SK-N-SH (cell line): ENCODE measurements at regions not wholly inside any gene's neighbourhood (a gene's known extent, or its start where the extent isn't known, plus 50 kb on each side); places are given as distances from the start of the nearest gene placed in this dataset.

ENCODE experiments used
- CTCF ChIA-PET: fragments of 300-600, 350-600 bp; formaldehyde crosslinking; extraction: SDS; loops from one replicate; lab custom pipeline; 2021; lab: Yijun Ruan, JAX
- POLR2A ChIA-PET: fragments of 350-600 bp; sonication (Branson Sonifier 250); formaldehyde crosslinking; extraction: SDS; loops from one replicate; lab custom pipeline; 2020; ENCODE audit warnings: antibody characterized with exemption, inconsistent platforms; lab: Yijun Ruan, JAX
- DNase-seq: peaks from one replicate; pipeline ENCODE4 v3.0.0; 2012
- H2AFZ ChIP-seq: fragments of 200-600 bp; sonication (generic); 2 replicates; pipeline ENCODE4 v1.8.1; 2016; ENCODE audit warnings: antibody characterized with exemption, mild to moderate bottlenecking, low read depth
- H3F3A ChIP-seq: fragments of 200-600 bp; sonication (generic); replicated peaks from 2 replicates; pipeline ENCODE3; 2016; ENCODE audit warnings: antibody characterized with exemption, mild to moderate bottlenecking; ENCODE audit not compliant: insufficient read depth
- H3K27ac ChIP-seq, 2 experiments: fragments of 200-500 bp in 1 of 2; fragments of 200-600 bp in 1 of 2; sonication (Bioruptor generic) in 1 of 2; sonication (generic), shearing (Covaris generic) in 1 of 2; 2 replicates each; pipeline versions ENCODE4 v1.5.1 to v1.6.1; 2014 to 2016; ENCODE audit warnings: low read depth in 2 of 2, inconsistent platforms in 1 of 2, low read length in 1 of 2, mild to moderate bottlenecking in 1 of 2, mixed read lengths in 1 of 2
- H3K27me3 ChIP-seq: fragments of 200-600 bp; sonication (generic), shearing (Covaris generic); 2 replicates; pipeline ENCODE4 v1.6.1; 2016; ENCODE audit warnings: mixed run types; ENCODE audit not compliant: insufficient read depth
- H3K36me3 ChIP-seq, 2 experiments: fragments of 200-500 bp in 1 of 2; fragments of 200-600 bp in 1 of 2; sonication (Bioruptor generic) in 1 of 2; sonication (generic) in 1 of 2; replicated peaks in 1 of 2; 2 replicates each; pipeline versions ENCODE3 to v1.5.1; 2014 to 2016; ENCODE audit warnings: low read length in 1 of 2, mild to moderate bottlenecking in 1 of 2; ENCODE audit not compliant: insufficient read depth in 2 of 2, control insufficient read depth in 1 of 2
- H3K4me1 ChIP-seq, 2 experiments: fragments of 200-500 bp in 1 of 2; fragments of 200-600 bp in 1 of 2; sonication (Bioruptor generic) in 1 of 2; sonication (generic), shearing (Covaris generic) in 1 of 2; 2 replicates each; pipeline versions ENCODE4 v1.5.1 to v1.6.1; 2014 to 2016; ENCODE audit warnings: low read depth in 1 of 2, low read length in 1 of 2, mixed run types in 1 of 2; ENCODE audit not compliant: insufficient read depth in 2 of 2, control insufficient read depth in 1 of 2
- H3K4me2 ChIP-seq: fragments of 200-600 bp; sonication (generic), shearing (Covaris generic); 2 replicates; pipeline ENCODE4 v1.6.1; 2017; ENCODE audit warnings: mixed run types
- H3K4me3 ChIP-seq, 2 experiments: fragments of 200-500 bp in 1 of 2; fragments of 200-600 bp in 1 of 2; sonication (Bioruptor generic) in 1 of 2; sonication (generic), shearing (Covaris generic) in 1 of 2; 2 replicates each; pipeline versions ENCODE4 v1.5.1 to v1.8.1; 2014 to 2016; ENCODE audit warnings: low read depth in 2 of 2, inconsistent platforms in 1 of 2, low read length in 1 of 2, mild to moderate bottlenecking in 1 of 2, mixed read lengths in 1 of 2, moderate library complexity in 1 of 2
- H3K79me2 ChIP-seq: fragments of 200-600 bp; sonication (generic); 2 replicates; pipeline ENCODE4 v1.8.1; 2017; ENCODE audit warnings: mild to moderate bottlenecking; ENCODE audit not compliant: insufficient read depth
- H3K9ac ChIP-seq: fragments of 200-600 bp; sonication (generic); 2 replicates; pipeline ENCODE4 v1.6.1; 2017; ENCODE audit warnings: mixed run types
- H3K9me2 ChIP-seq: fragments of 200-600 bp; sonication (generic); 2 replicates; pipeline ENCODE4 v1.6.1; 2017; ENCODE audit warnings: mixed run types
- H3K9me3 ChIP-seq: fragments of 200-600 bp; sonication (generic); 2 replicates; pipeline ENCODE4 v1.6.1; 2017; ENCODE audit warnings: mixed run types, mild to moderate bottlenecking, moderate library complexity
- H4K20me1 ChIP-seq: fragments of 200-600 bp; sonication (generic); 2 replicates; pipeline ENCODE4 v1.6.1; 2017; ENCODE audit warnings: mild to moderate bottlenecking, mixed run types; ENCODE audit not compliant: insufficient read depth
- ELF1 ChIP-seq: IDR thresholded peaks from 2 replicates; pipeline ENCODE4 v1.4.0; 2012
- EP300 ChIP-seq, 2 experiments: IDR thresholded peaks; 2 replicates each; pipeline versions ENCODE4 v1.4.0 to v1.6.1; 2012; ENCODE audit warnings: borderline replicate concordance in 1 of 2, low read depth in 1 of 2, low read length in 1 of 2
- FOSL2 ChIP-seq: IDR thresholded peaks from 2 replicates; pipeline ENCODE4 v1.4.0; 2012; ENCODE audit warnings: low read depth, mild to moderate bottlenecking, moderate library complexity, borderline replicate concordance
- FOXJ3 ChIP-seq: sonication (generic); formaldehyde crosslinking; IDR thresholded peaks from 2 replicates; pipeline ENCODE4 v1.5.1; 2020; ENCODE audit warnings: mild to moderate bottlenecking, missing genetic modification reagents
- FOXM1 ChIP-seq: IDR thresholded peaks from 2 replicates; pipeline ENCODE4 v1.4.0; 2012; ENCODE audit warnings: low read depth, mild to moderate bottlenecking
- GATA2 ChIP-seq: sonication (generic); formaldehyde crosslinking; IDR thresholded peaks from 2 replicates; pipeline ENCODE4 v1.5.0; 2020; ENCODE audit warnings: mild to moderate bottlenecking, missing genetic modification reagents
- MEF2A ChIP-seq: IDR thresholded peaks from 2 replicates; pipeline ENCODE4 v1.4.0; 2012; ENCODE audit warnings: low read depth, borderline replicate concordance
- MXI1 ChIP-seq: IDR thresholded peaks from 2 replicates; pipeline ENCODE4 v1.6.1; 2012; ENCODE audit warnings: mild to moderate bottlenecking, low read depth, low read length, improper control_type of control experiment
- NFIC ChIP-seq: IDR thresholded peaks from 2 replicates; pipeline ENCODE4 v1.4.0; 2012; ENCODE audit warnings: borderline replicate concordance
- POLR2AphosphoS5 ChIP-seq: IDR thresholded peaks from 2 replicates; pipeline ENCODE4 v1.6.1; 2012; ENCODE audit warnings: low read depth, low read length
- RFX5 ChIP-seq: IDR thresholded peaks from 2 replicates; pipeline ENCODE4 v1.6.1; 2012; ENCODE audit warnings: mild to moderate bottlenecking, improper control_type of control experiment, low read length
- RXRA ChIP-seq: IDR thresholded peaks from 2 replicates; pipeline ENCODE4 v1.4.0; 2012; ENCODE audit warnings: low read depth, mild to moderate bottlenecking, borderline replicate concordance
- TAF1 ChIP-seq: IDR thresholded peaks from 2 replicates; pipeline ENCODE4 v1.6.1; 2012; ENCODE audit warnings: low read depth, mild to moderate bottlenecking, low read length, moderate library complexity, borderline replicate concordance
- TCF12 ChIP-seq: IDR thresholded peaks from 2 replicates; pipeline ENCODE4 v1.4.0; 2012
- YY1 ChIP-seq: IDR thresholded peaks from 2 replicates; pipeline ENCODE4 v1.4.0; 2012; ENCODE audit warnings: low read depth, mild to moderate bottlenecking
- WGBS: methylation state at CpG from one replicate; pipeline ENCODE4 v1.1.6; 2017; ENCODE audit warnings: low lambda C conversion rate; 5-methylcytosine and 5-hydroxymethylcytosine counted together
- TF ChIP-seq, protein P1 (sequence below): IDR thresholded peaks from 2 replicates; pipeline ENCODE4; 2012
- TF ChIP-seq, protein P2 (sequence below): IDR thresholded peaks from 2 replicates; pipeline ENCODE4 v1.4.0; 2012; ENCODE audit warnings: low read depth
- TF ChIP-seq, protein P3 (sequence below): fragments of 150-350 bp; IDR thresholded peaks from 2 replicates; pipeline ENCODE4 v1.6.1; 2016; ENCODE audit warnings: mild to moderate bottlenecking, low read depth, low read length

DNA sequence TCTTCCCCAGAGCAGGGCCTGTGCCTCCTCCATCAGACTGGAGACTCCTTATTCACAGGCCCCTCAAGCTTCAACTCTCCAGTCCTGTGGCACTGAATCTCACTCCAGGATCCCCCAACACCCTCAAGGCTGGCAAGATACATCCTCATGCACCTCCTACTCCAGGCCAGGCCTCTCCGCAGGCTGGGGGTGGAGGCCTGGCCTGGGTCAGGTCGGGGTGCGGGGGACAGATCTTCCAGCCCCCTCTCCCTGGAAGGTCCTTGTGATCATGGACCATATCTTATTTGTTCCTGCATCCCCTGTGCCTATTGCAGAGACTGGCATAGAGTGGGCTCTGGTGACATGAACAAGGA, 147.3 kb downstream of the SMAD6 start:
- no peak for TF ChIP-seq RXRA
- no peak for TF ChIP-seq FOSL2
- TF ChIP-seq FOXM1: no peak
- no peak for TF ChIP-seq RFX5
- TF ChIP-seq MEF2A: no peak
- TF ChIP-seq, protein P1, sequence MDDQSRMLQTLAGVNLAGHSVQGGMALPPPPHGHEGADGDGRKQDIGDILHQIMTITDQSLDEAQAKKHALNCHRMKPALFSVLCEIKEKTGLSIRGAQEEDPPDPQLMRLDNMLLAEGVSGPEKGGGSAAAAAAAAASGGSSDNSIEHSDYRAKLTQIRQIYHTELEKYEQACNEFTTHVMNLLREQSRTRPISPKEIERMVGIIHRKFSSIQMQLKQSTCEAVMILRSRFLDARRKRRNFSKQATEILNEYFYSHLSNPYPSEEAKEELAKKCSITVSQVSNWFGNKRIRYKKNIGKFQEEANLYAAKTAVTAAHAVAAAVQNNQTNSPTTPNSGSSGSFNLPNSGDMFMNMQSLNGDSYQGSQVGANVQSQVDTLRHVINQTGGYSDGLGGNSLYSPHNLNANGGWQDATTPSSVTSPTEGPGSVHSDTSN: no peak
- TF ChIP-seq MXI1: no peak
- TF ChIP-seq POLR2AphosphoS5: no peak
- no peak for TF ChIP-seq GATA2 (CRISPR knock-in tag)
- H3K4me2 ChIP-seq: no peak overlapping the region
- H3K9ac ChIP-seq: no peak overlapping the region
- H3K27ac ChIP-seq: peak overlapping the region in 1 of 2 experiments; percentile 77; a peak in 1 of 4 replicates
- DNase-seq: no peak
- ChIA-PET CTCF (interaction anchor here (0.9 to 7.6 kb wide), 10 partner anchors 12 to 245 kb away, joined by 3 to 84 read pairs (median 12); no protein-coding TSS in a partner anchor), POLR2A (no interaction called here)
- peaks cover 6 to 15% of the 10 kb centered on the region in 2 experiments; a peak in 2 of 4 replicates for H3K4me1 ChIP-seq
- peaks cover 33% of the 10 kb centered on the region for H3K79me2 ChIP-seq
- no peak overlapping the region for H2AFZ ChIP-seq
- WGBS: no CpG with 5 or more reads among the region's 3 CpGs
- no peaks in the 10 kb centered on the region for H3K9me2 ChIP-seq
- H3K36me3 ChIP-seq: peaks cover 0 to 5% of the 10 kb centered on the region in 2 experiments
- H3K4me3 ChIP-seq: no peak overlapping the region
- H3K27me3 ChIP-seq: no peaks in the 10 kb centered on the region
- no peaks in the 10 kb centered on the region for H4K20me1 ChIP-seq
- no peaks in the 10 kb centered on the region for H3K9me3 ChIP-seq
- peaks cover 9% of the 10 kb centered on the region for H3F3A ChIP-seq

DNA sequence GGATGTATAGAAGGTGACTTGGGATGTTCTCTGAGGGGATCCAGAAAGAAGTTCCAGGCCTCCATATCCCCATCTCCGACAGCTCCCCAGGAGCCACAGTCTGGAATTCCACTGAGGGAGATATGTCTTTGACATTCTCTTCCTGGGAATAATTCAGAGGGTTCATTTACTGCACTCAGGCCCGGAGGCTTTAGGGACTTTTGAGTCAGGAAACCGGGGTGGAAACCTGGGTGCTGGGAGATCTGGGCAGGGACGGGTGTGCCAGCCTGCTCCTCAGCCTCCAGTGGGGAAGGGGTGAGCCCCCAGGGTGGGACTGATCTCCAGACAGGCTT, 147.7 kb downstream of the SMAD6 start:
- CTCF ChIA-PET: interaction anchor here (1.1 to 7.6 kb wide), 12 partner anchors 11 to 246 kb away, joined by 4 to 84 read pairs (median 16); partner anchors contain the start of gene SMAD6
- WGBS: 90% methylated on average over 4 of the region's 4 CpGs

More for the DNA sequence above, 147.7 kb downstream of the SMAD6 start:
- peak; percentile 41 for DNase-seq
- no peak overlapping the region for H3K4me3 ChIP-seq
- no peaks in the 10 kb centered on the region for H4K20me1 ChIP-seq
- no peaks in the 10 kb centered on the region for H3K9me2 ChIP-seq
- peaks cover 0 to 3% of the 10 kb centered on the region in 2 experiments for H3K36me3 ChIP-seq
- H3K9ac ChIP-seq: no peak overlapping the region
- POLR2A ChIA-PET: no interaction called here
- no peaks in the 10 kb centered on the region for H3K27me3 ChIP-seq
- H3F3A ChIP-seq: peaks cover 9% of the 10 kb centered on the region
- H3K4me2 ChIP-seq: no peak overlapping the region
- peak overlapping the region in 1 of 2 experiments; percentile 77; a peak in 2 of 4 replicates for H3K27ac ChIP-seq
- peaks cover 33% of the 10 kb centered on the region for H3K79me2 ChIP-seq
- TF ChIP-seq MEF2A (no peak), FOXJ3 (no peak), ELF1 (no peak), MXI1 (no peak), POLR2AphosphoS5 (no peak), RXRA (no peak), TAF1 (no peak), NFIC (no peak), EP300 (IDR thresholded peaks at IDR 0.05; ENCODE audit: borderline replicate concordance in 1 of 2, low read depth in 1 of 2, low read length in 1 of 2) (no peak), FOXM1 (no peak), YY1 (no peak), TCF12 (no peak)
- TF ChIP-seq, protein P2, sequence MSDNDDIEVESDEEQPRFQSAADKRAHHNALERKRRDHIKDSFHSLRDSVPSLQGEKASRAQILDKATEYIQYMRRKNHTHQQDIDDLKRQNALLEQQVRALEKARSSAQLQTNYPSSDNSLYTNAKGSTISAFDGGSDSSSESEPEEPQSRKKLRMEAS: no peak
- TF ChIP-seq, protein P3, sequence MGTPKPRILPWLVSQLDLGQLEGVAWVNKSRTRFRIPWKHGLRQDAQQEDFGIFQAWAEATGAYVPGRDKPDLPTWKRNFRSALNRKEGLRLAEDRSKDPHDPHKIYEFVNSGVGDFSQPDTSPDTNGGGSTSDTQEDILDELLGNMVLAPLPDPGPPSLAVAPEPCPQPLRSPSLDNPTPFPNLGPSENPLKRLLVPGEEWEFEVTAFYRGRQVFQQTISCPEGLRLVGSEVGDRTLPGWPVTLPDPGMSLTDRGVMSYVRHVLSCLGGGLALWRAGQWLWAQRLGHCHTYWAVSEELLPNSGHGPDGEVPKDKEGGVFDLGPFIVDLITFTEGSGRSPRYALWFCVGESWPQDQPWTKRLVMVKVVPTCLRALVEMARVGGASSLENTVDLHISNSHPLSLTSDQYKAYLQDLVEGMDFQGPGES: no peak
- H3K4me1 ChIP-seq: peaks cover 6 to 15% of the 10 kb centered on the region in 2 experiments; a peak in 2 of 4 replicates
- no peaks in the 10 kb centered on the region for H3K9me3 ChIP-seq
- no peak overlapping the region for H2AFZ ChIP-seq
